ENCODE measurements at regions not wholly inside any gene's neighbourhood (a gene's known extent, or its start where the extent isn't known, plus 50 kb on each side); places are given as distances from the start of the nearest gene placed in this dataset.

GRCh38 chr10:130388746-130389145, 252.6 kb downstream of the GLRX3 start:
- Histone ChIP-seq H3K4me1 (no peaks in the 10 kb centered on the region), H3K27ac (no peak overlapping the region), H3K9me3 (no peaks in the 10 kb centered on the region), H3K27me3 (no peaks in the 10 kb centered on the region), H3K9ac (ENCODE audit: low read depth in 2 of 2, low read length in 2 of 2) (no peak overlapping the region), H3K36me3 (no peaks in the 10 kb centered on the region), H3K4me3 (no peak overlapping the region)
- no peak for DNase-seq
- intact Hi-C loops (cut with DNase I), result no loop called here
- no peak for TF ChIP-seq CTCF (IDR thresholded peaks at IDR 0.05)

- TF ChIP-seq CTCF (IDR thresholded peaks at IDR 0.05), result no peak
- Histone ChIP-seq H3K9ac (ENCODE audit: low read depth in 2 of 2, low read length in 2 of 2) (no peak overlapping the region), H3K9me3 (no peaks in the 10 kb centered on the region), H3K4me1 (no peaks in the 10 kb centered on the region), H3K36me3 (no peaks in the 10 kb centered on the region), H3K4me3 (no peak overlapping the region), H3K27me3 (no peaks in the 10 kb centered on the region), H3K27ac (no peak overlapping the region)
- intact Hi-C loops (cut with DNase I), result no loop called here
- DNase-seq, result no peak
Observed at GRCh38 chr10:130389906-130390305, 253.7 kb downstream of the GLRX3 start.

- Histone ChIP-seq H3K27ac (no peak overlapping the region), H3K9me3 (no peaks in the 10 kb centered on the region), H3K9ac (ENCODE audit: low read depth in 2 of 2, low read length in 2 of 2) (no peak overlapping the region), H3K4me3 (no peak overlapping the region), H3K4me1 (no peaks in the 10 kb centered on the region), H3K27me3 (no peaks in the 10 kb centered on the region), H3K36me3 (no peaks in the 10 kb centered on the region)
- TF ChIP-seq CTCF (IDR thresholded peaks at IDR 0.05), result no peak
- DNase-seq, result no peak
- intact Hi-C loops (cut with DNase I), result no loop called here
Observed at GRCh38 chr10:130392031-130392430, 255.8 kb downstream of the GLRX3 start.

GRCh38 chr10:130393342-130393741, 257.2 kb downstream of the GLRX3 start:
- TF ChIP-seq CTCF (IDR thresholded peaks at IDR 0.05), result no peak
- Histone ChIP-seq H3K4me3 (no peak overlapping the region), H3K27ac (no peak overlapping the region), H3K4me1 (no peaks in the 10 kb centered on the region), H3K9me3 (no peaks in the 10 kb centered on the region), H3K9ac (ENCODE audit: low read depth in 2 of 2, low read length in 2 of 2) (no peak overlapping the region), H3K27me3 (no peaks in the 10 kb centered on the region), H3K36me3 (no peaks in the 10 kb centered on the region)
- intact Hi-C loops (cut with DNase I), result no loop called here
- no peak for DNase-seq

GRCh38 chr10:130394832-130395231, 258.6 kb downstream of the GLRX3 start:
- H3K27ac ChIP-seq, result no peak overlapping the region
- no peaks in the 10 kb centered on the region for H3K4me1 ChIP-seq
- intact Hi-C loops (cut with DNase I), result no loop called here
- TF ChIP-seq CTCF (IDR thresholded peaks at IDR 0.05), result no peak
- no peaks in the 10 kb centered on the region for H3K27me3 ChIP-seq
- DNase-seq, result no peak
- H3K36me3 ChIP-seq, result no peaks in the 10 kb centered on the region
- no peaks in the 10 kb centered on the region for H3K9me3 ChIP-seq
- H3K9ac ChIP-seq (ENCODE audit: low read depth in 2 of 2, low read length in 2 of 2), result no peak overlapping the region
- no peak overlapping the region for H3K4me3 ChIP-seq
